ENCODE measurements at regions not wholly inside any gene's neighbourhood (a gene's known extent, or its start where the extent isn't known, plus 50 kb on each side); places are given as distances from the start of the nearest gene placed in this dataset.

DNA sequence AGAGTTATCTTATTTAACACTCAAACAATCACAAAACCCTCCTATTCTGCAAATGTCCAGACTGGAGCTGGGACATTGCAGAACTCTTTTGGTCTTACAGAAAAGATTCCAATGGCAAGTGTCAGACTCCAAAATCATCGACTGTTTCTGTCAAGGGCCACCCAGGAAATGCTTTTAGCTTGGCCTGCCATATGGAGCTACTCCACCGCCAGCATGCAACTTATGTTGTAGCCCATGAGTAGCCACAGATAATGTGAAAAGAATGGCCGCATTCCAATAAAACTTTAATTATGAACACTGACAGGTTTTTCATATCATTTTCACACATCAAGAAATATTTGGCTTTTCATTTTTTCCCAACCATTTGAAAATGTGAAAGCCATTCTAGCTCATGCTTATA is 57.5 kb downstream of the SYNE3 start:
- TF ChIP-seq, protein P1, sequence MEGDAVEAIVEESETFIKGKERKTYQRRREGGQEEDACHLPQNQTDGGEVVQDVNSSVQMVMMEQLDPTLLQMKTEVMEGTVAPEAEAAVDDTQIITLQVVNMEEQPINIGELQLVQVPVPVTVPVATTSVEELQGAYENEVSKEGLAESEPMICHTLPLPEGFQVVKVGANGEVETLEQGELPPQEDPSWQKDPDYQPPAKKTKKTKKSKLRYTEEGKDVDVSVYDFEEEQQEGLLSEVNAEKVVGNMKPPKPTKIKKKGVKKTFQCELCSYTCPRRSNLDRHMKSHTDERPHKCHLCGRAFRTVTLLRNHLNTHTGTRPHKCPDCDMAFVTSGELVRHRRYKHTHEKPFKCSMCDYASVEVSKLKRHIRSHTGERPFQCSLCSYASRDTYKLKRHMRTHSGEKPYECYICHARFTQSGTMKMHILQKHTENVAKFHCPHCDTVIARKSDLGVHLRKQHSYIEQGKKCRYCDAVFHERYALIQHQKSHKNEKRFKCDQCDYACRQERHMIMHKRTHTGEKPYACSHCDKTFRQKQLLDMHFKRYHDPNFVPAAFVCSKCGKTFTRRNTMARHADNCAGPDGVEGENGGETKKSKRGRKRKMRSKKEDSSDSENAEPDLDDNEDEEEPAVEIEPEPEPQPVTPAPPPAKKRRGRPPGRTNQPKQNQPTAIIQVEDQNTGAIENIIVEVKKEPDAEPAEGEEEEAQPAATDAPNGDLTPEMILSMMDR (IDR thresholded peaks at IDR 0.05) = no peak
- no peak for TF ChIP-seq POLR2A (IDR thresholded peaks at IDR 0.05)
